Fibroblast of villous mesenchyme (primary cell): ENCODE measurements at regions not wholly inside any gene's neighbourhood (a gene's known extent, or its start where the extent isn't known, plus 50 kb on each side); places are given as distances from the start of the nearest gene placed in this dataset.
A peak's percentile ranks its signal among the peaks of the same experiment; 100 is the strongest.

Experiments
- DNase-seq: peaks from one replicate; pipeline ENCODE4 v3.0.0-alpha.2; 2010; ENCODE audit warnings: low read depth
- H3K4me3 ChIP-seq: 2 replicates; pipeline ENCODE4 v1.5.1; 2011; ENCODE audit warnings: low read depth, mild to moderate bottlenecking, low read length
- CTCF ChIP-seq: IDR thresholded peaks from 2 replicates; pipeline ENCODE4 v1.5.1; 2012; ENCODE audit warnings: low read depth, mild to moderate bottlenecking, low read length; ENCODE audit not compliant: insufficient read depth

DNA sequence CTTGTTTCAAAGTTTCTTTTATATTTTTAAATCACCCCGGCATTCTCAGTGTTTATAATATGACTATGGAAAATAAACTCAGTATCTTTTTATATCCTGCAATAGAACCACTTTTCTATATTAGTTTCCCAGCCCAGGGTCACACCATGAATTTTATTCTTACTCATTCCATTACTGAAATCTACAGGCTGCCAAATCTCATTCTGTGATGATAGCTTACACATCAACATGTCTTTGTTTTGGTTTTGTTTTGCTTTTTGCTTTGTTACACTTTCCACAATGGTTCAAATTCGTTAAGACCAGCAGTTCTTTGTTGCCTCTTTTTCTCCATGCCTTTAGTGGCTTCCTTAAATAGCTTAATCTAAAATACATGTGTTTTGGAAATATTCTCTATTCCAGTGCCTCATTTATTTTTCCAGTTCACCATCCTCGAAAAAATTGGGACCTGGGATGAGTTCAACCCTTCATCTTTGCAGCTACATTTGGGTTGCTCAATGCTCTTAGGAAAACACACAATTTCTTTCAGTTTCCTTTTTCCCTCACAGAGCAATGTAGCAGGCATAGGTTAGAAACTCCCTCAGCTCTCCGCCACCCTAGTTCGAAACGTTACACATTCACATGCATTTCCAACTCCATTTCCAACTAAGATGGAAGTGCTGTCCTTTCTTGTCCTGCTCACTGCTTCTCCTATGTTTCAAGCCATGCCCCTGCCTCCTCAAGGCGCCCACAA lies 1146.3 kb downstream of the MAT2B start:
- DNase-seq: no peak
- no peak overlapping the region for H3K4me3 ChIP-seq
- no peak for TF ChIP-seq CTCF

- TF ChIP-seq CTCF: no peak
- DNase-seq: no peak
Observed at GRCh38 chr5:164652276-164652660, 1146.8 kb downstream of the MAT2B start.

GRCh38 chr5:164663198-164663989 lies 1158.0 kb downstream of the MAT2B start:
- no peak overlapping the region for H3K4me3 ChIP-seq
- TF ChIP-seq CTCF: no peak
- peak; percentile 1 for DNase-seq

More at GRCh38 chr5:164652276-164652660, 1146.8 kb downstream of the MAT2B start:
- no peak overlapping the region for H3K4me3 ChIP-seq

DNA sequence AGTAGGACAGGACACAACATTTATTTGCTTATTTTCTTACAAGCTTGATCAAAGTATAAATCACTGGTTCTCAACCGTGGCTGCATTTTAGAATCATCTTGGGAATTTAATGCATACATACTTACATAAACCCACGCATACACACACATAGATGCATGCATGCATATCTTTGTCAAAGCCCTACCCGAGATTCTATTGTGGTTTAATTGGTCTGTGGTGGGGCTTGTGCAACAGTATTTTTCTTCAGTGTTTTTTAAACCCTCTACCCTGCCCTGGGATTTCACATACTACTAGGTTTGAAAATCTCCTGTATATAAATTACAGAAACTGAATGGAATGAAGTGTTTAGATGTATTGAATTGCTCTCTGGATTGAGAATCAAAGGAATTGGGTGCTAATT lies 1166.2 kb downstream of the MAT2B start:
- no peak for DNase-seq
- no peak overlapping the region for H3K4me3 ChIP-seq
- TF ChIP-seq CTCF: no peak

GRCh38 chr5:164672205-164672604 lies 1166.8 kb downstream of the MAT2B start:
- no peak for TF ChIP-seq CTCF
- H3K4me3 ChIP-seq: no peak overlapping the region
- no peak for DNase-seq

- no peak for DNase-seq
- TF ChIP-seq CTCF: no peak
- no peak overlapping the region for H3K4me3 ChIP-seq
Observed at GRCh38 chr5:164672931-164673694, 1167.7 kb downstream of the MAT2B start.
